ENCODE measurements at regions not wholly inside any gene's neighbourhood (a gene's known extent, or its start where the extent isn't known, plus 50 kb on each side); places are given as distances from the start of the nearest gene placed in this dataset.
A peak's percentile ranks its signal among the peaks of the same experiment; 100 is the strongest.

- TF ChIP-seq EZH2 (IDR thresholded peaks at IDR 0.05; ENCODE audit: low read length) (no peak), CTCF (optimal IDR thresholded peaks at IDR 0.05 in 1 of 3, IDR thresholded peaks at IDR 0.05 in 1 of 3, conservative IDR thresholded peaks at IDR 0.05 in 1 of 3; ENCODE audit: extremely low read depth in 1 of 3, insufficient read depth in 2 of 3, low read length in 3 of 3) (peak; percentile 66 to 85 (median 80))
Observed at GRCh38 chr17:37844158-37844976, 79.8 kb upstream of the TBC1D3K start.

Measured in keratinocyte (primary cell).